HG03280 (cell line): ENCODE measurements at regions not wholly inside any gene's neighbourhood (a gene's known extent, or its start where the extent isn't known, plus 50 kb on each side); places are given as distances from the start of the nearest gene placed in this dataset.

ENCODE experiments used
- ATAC-seq: cut with Tn5 transposase; IDR thresholded peaks from one replicate; pipeline ENCODE4 v1.9.1; 2021; ENCODE audit warnings: mild to moderate bottlenecking, moderate library complexity; ENCODE audit not compliant: unreplicated experiment

DNA sequence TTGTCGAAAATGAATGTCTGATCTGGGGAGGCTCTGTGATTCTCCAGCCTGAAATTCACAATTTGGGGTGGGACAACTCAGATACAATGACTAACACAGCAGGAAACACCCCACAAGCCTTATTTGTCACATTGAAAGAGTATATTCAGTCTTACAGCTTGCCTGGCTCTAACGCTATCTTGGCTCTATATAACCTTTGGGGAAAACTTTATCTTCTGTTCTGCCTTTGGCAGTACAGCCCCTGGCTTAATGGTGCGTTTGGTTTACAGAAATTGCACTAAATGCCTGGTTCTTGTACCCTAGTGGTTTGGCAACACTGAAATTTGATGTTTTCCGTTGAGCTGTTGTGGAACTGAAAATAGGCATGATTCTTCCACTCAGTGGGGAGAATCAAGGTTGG, 178.1 kb upstream of the VEGFC start:
- no peak for ATAC-seq

- ATAC-seq = no peak
These were observed 178.9 kb upstream of the VEGFC start for GRCh38 chr4:176971576-176972115.

- ATAC-seq = no peak
These were observed 186.7 kb upstream of the VEGFC start for GRCh38 chr4:176979416-176979815.

DNA sequence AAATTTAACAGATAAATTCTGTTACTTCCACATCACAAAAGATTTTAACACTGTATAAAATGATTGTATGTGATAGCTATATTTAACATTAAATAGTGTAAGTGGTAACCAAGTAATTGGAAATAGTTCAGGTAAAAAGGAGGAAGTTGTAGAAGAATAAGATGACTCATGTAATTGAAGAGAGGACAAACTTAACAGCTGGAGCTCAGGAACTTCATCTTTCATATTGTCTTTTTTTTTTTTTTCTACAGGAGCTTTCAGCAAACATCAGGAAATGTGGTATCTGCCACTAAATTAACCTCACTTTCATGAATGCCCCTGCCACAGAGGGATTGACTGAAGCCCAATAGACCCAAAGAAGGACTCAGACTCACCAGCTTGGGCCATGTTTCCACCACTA, 188.4 kb upstream of the VEGFC start:
- no peak for ATAC-seq

GRCh38 chr4:176981551-176981950, 188.8 kb upstream of the VEGFC start:
- ATAC-seq = no peak

DNA sequence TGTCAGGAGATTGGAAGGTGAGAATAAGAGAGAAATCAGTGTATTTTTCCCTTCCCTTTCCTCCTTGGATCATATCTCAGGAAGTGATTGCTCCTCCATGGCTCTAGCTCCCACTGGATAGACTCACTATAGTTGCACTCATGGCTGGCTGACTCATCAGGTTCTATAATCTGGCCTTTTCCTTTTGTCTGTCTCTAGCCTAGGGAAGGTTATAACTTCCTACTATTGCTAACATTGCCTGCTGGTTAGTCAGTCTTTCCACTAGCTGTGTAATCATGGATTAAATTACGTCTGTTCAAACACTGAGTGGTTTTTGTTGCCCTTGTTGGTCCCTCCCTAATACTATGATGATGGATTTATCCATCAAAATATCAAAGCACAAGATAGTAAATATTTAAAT, 195.5 kb upstream of the VEGFC start:
- ATAC-seq = no peak

DNA sequence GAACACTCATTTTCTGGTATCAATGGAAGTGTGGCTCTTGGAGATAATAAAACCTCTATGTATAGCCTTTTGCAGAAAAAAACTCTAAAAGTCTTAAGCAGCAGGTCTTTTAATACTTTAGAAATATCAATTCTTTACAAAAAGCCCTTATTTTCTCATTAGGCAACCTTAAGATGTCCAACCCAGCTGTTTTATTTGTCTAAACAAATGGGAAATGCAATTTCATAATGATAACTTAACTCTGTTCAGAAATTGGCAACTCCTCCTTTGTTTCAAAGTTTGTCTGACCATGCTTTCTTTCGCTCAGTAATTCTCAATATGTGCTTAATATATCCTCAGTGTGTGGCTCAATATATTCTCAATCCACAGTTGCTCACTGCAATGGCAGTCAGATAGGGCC, 196.5 kb upstream of the VEGFC start:
- no peak for ATAC-seq

DNA sequence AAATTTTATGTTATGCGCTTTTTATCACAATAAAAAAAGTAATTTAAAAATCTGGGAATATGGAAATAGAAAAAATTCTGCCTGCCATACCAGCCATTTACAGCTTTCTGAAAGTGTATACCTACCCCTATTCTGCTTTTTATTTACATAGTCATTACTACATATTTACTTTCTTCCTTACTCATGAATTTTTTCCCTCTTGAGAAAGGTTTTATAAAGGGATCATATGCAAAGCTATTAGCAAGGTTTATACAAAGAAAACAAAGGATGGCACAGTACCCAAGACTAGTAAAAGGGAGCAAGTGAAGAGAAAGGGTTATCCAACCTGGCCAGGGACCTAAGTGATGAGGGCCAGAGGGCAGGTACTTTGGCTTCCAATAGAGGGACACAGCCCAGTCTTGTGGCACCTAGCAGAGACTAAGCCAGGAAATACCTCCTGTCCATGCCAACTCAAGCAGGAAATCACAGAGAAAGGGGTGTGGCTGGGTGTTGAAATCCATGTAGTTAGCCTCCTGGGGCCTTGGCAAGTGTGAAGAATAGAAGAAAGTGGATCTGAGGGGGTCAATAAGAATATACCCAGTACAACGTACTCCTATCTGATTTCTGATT, 207.3 kb upstream of the VEGFC start:
- ATAC-seq = no peak

DNA sequence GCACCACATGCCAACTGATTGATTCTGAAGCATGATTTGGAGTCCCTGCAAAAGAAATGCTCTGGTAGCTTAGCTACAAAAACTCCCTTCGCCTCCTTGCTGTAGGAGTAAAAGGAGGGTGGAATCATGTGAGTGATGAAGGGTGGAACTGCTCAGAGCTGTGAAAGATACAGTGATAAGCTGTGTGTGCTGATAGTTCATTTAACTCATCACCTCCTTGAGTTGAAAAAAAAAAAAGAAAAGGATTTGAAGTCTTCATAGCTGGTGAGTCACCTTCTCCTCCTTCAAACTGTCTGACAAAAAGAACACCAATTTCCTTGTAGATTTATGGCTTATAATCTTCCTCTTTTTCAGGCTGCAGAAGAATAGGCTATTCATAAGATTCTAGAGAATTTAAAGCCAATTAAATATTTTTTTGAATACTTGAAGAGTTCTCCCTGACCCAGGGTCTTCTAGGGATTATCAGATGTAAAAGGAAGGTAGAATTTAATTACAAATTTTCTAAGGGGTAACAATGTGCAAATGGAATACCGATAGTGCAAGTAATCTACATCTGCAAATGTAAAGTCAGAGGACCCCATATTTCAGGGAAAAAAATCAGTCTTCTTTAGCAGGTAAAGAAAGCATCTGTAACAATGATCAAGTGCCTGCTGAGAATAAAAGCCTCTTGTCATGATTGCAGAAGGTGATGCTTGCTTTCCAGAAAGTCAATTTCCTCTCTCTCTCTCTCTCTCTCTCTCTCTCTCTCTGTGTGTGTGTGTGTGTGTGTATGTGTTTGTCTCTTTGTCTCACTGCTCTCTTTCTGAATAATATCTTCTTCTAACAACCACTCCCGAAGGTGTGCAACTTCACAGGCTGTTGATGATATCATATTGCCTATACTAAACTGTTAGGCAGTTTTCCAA, 208.8 kb upstream of the VEGFC start:
- no peak for ATAC-seq

GRCh38 chr4:177005674-177006230, 213.0 kb upstream of the VEGFC start:
- no peak for ATAC-seq

DNA sequence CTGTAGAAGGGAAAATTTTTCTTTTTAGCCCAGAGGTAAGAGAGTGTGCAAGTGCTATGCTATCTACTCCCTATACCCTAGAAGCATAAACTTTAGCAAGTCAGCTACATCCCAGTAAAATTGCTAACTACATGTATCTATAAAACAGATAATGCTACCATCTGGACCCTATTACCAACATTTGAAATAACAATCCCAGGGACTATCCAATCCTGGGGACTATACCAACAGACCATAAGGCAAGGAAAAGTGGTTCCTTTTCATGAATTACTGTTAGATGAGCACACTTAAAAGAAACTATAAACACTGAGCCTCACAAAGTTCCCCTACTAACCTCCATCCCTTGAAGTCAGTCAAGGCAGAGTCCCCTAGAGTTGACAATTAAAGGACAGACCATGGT, 213.6 kb upstream of the VEGFC start:
- ATAC-seq = no peak

- no peak for ATAC-seq
These were observed 215.5 kb upstream of the VEGFC start for GRCh38 chr4:177008071-177008835.

DNA sequence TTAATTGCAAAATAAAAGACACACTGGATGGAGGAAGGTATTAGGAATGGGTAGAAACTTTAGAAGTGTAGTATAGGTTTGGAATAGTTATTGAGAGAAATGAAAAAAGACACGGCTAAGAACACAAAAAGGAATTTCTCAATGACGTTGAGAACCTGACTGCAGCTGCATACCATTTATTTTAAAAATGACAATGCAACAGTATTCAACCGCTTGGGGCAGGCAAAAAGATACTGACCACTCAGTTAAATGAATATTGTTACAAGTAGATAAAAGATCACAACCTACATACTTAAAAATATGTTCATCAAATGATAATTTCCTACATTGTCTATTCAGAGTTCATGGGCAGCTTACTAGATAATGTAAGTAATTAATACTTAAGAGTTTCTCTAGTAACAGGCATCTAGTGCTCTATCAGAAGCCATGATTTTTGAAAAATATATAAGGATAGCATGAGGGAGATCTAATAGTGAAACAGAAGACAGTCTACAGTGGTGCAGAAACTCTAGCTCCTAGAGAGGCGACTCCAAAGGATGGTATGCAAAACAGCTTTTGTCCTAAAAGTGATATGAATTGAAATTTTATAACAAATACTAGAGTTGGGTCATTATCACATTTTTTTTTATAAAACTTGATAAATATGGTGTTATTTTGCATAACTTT, 216.2 kb upstream of the VEGFC start:
- no peak for ATAC-seq

DNA sequence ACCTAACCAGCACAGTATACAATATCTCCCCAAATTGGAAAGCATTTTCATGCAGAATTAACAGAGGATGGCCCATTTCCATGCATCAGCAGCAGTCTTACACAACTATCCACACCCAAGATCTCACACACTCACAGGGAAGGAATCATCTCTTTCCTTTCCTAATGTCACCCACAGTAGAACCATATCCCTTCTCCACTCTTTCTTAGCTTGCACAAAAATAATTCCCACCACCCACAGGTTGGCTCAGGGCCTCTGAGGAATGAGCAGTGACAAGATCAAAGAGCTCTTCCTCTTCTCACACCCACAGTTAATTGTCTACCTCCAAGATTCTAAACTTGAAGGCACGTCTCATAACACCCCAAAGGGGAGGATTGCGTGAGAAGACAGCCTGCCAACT, 217.7 kb upstream of the VEGFC start:
- ATAC-seq = no peak

DNA sequence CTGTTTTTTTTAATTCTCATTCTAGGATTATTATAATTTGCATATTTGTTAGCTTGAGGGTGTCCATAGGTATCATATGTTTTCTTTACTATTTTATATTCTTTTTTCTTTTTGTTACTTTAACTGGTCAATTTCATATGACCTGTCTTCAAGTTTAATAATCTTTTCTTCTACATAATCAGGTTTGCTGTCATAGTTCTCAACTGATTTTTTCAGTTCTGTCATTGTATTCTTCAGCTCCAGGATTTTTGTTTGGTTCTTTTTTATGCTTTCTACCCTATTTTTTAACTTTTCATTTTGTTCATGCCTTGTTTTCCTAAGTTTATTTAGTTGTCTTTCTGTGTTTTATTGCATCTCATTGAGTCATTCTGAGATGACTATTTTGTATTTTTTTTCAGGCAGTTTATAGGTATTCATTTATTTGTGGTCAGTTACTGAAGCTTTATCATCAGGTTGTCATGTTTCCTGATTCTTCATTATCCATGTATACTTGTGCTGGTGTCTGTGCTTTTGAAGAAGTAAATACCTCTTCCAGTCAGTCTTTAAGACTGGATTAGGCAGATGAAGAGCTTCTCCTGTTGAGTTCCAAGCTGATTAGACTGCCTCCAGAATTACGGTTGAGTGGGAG, 220.3 kb upstream of the VEGFC start:
- no peak for ATAC-seq

GRCh38 chr4:177016541-177017141, 223.9 kb upstream of the VEGFC start:
- ATAC-seq = no peak

DNA sequence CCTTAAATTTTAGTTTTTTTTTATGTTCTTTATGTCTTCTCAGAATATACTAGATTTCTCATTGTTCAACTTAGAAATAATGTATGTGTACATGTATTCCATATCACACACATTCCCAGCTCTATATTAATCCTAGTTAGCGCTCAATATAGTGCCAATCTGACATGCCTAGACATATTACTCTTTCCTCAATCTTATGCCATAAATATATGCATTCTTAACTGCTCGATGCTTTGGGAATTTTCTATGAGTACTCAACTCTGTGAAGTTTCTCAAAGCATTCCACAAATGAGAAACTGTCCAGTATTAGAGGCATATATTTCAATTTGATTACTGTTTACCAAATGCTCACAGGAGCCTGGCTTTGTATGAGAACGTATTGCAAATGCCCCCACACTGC, 231.2 kb upstream of the VEGFC start:
- no peak for ATAC-seq

- no peak for ATAC-seq
These were observed 239.6 kb upstream of the VEGFC start for GRCh38 chr4:177032341-177032740.

GRCh38 chr4:177033135-177033534, 240.4 kb upstream of the VEGFC start:
- ATAC-seq = no peak

- ATAC-seq = no peak
These were observed 240.9 kb upstream of the VEGFC start for GRCh38 chr4:177033632-177034031.
